Body of pancreas (tissue), 4 donors: ENCODE measurements at regions not wholly inside any gene's neighbourhood (a gene's known extent, or its start where the extent isn't known, plus 50 kb on each side); places are given as distances from the start of the nearest gene placed in this dataset.
"Not testable (repeated sequence)": the region's sequence is repeated elsewhere in the genome, so short reads cannot be mapped to it uniquely, and the experiment has no call there.

Source experiments
- ATAC-seq: fragments of 150-250 bp; one replicate; pipeline ENCODE4 v1.9.1; 2016
- DNase-seq, 4 donors: peaks; one replicate each; pipeline ENCODE4 v3.0.0-alpha.2; 2019
- H3K27ac ChIP-seq, 4 donors: fragments of 200-600 bp; sonication (generic); 1 replicate in 3 of 4; 2 replicates in 1 of 4; pipeline versions ENCODE4 v1.5.1 to v1.6.1; 2016 to 2019; ENCODE audit warnings: mild to moderate bottlenecking in 1 of 4, mixed read lengths in 1 of 4, moderate library complexity in 1 of 4
- H3K27me3 ChIP-seq, 2 donors: fragments of 200-600 bp; sonication (generic); one replicate each; pipeline ENCODE4 v1.6.0; 2016; ENCODE audit warnings: mild to moderate bottlenecking in 1 of 2
- H3K36me3 ChIP-seq, 2 donors: fragments of 200-600 bp; sonication (generic); replicated peaks in 1 of 2; 2 replicates each; pipeline ENCODE4 v1.5.1; 2016; ENCODE audit warnings: low read depth in 2 of 2; ENCODE audit not compliant: insufficient read depth in 1 of 2
- H3K4me1 ChIP-seq: fragments of 200-600 bp; sonication (generic); one replicate; pipeline ENCODE4 v1.6.0; 2016
- H3K4me3 ChIP-seq, 2 donors: fragments of 200-600 bp; sonication (generic); 1 replicate in 1 of 2; 2 replicates in 1 of 2; pipeline ENCODE4 v1.5.1; 2016 to 2019
- H3K9me3 ChIP-seq, 3 donors: fragments of 200-600 bp; sonication (generic); 1 replicate in 2 of 3; 2 replicates in 1 of 3; pipeline ENCODE4 v1.5.1; 2016
- POLR2A ChIP-seq, 3 donors: fragments of 450-650 bp; IDR thresholded peaks; one replicate each; pipeline ENCODE4 v1.6.1; 2016; ENCODE audit warnings: antibody characterized with exemption in 3 of 3, mild to moderate bottlenecking in 2 of 3
- WGBS, 2 donors: methylation state at CpG; one replicate each; pipeline ENCODE4 v1.1.5; 2017; 5-methylcytosine and 5-hydroxymethylcytosine counted together
- intact Hi-C: fragments of 100-400 bp; cut with DNase I; formaldehyde crosslinking; loops from one replicate; pipeline ENCODE4 v1.15.1; 2023
- TF ChIP-seq, protein P1 (sequence below), 7 experiments: fragments of 450-650 bp in 4 of 7; fragments of 200-600 bp in 3 of 7; sonication (generic) in 3 of 7; IDR thresholded peaks; one replicate each; pipeline ENCODE4 v1.5.1; 2016 to 2019; ENCODE audit warnings: antibody characterized with exemption in 7 of 7

DNA sequence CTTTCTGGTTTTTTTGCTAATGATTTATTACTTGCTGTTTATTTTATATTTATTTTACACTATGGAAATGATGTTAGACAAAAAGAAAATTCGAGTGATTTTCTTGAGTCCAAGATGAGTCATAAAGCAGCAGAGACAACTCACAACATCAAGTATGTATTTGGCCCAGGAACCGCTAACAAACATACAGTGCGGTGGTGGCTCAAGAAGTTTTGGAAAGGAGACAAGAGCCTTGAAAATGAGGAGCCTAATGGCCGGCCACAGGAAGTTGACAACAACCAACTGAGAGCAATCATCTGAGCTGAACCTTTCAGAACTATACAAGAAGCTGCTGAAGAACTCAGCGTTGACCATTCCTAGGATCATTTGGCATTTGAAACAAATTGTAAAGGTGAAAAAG is 594.1 kb downstream of the SATB2 start:
- Histone ChIP-seq H3K27ac (no peak overlapping the region), H3K36me3 (no peaks in the 10 kb centered on the region), H3K27me3 (no peaks in the 10 kb centered on the region), H3K4me3 (no peak overlapping the region), H3K4me1 (no peaks in the 10 kb centered on the region), H3K9me3 (no peaks in the 10 kb centered on the region)
- WGBS, 2 donors, result 65% methylated on average over 5 of the region's 5 CpGs
- ATAC-seq, result no peak
- TF ChIP-seq POLR2A (IDR thresholded peaks at IDR 0.05), result no peak
- TF ChIP-seq, protein P1, sequence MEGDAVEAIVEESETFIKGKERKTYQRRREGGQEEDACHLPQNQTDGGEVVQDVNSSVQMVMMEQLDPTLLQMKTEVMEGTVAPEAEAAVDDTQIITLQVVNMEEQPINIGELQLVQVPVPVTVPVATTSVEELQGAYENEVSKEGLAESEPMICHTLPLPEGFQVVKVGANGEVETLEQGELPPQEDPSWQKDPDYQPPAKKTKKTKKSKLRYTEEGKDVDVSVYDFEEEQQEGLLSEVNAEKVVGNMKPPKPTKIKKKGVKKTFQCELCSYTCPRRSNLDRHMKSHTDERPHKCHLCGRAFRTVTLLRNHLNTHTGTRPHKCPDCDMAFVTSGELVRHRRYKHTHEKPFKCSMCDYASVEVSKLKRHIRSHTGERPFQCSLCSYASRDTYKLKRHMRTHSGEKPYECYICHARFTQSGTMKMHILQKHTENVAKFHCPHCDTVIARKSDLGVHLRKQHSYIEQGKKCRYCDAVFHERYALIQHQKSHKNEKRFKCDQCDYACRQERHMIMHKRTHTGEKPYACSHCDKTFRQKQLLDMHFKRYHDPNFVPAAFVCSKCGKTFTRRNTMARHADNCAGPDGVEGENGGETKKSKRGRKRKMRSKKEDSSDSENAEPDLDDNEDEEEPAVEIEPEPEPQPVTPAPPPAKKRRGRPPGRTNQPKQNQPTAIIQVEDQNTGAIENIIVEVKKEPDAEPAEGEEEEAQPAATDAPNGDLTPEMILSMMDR (IDR thresholded peaks at IDR 0.05), result no peak
- no peak for DNase-seq
- intact Hi-C loops, result no loop called here

DNA sequence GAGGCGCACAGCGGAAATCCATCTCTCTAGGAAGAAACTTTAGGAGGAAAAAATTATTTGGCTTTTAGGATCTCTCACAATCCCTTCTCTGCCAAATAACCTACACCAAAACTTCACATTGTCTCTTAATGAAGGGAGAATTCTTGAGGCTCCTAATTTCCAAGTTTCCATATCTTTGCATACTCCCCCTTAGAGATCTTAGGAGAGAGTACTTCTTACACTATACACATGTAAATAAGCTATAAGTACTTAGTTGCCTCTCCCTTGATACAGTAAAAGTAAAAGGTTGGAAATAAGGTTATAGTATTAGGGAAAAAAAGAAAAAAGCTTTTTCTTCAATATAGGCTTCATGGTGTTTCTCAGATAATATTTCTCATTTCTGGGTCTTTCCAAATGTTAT is 596.7 kb downstream of the SATB2 start:
- Histone ChIP-seq H3K9me3 (no peaks in the 10 kb centered on the region), H3K27me3 (no peaks in the 10 kb centered on the region), H3K4me1 (no peaks in the 10 kb centered on the region), H3K36me3 (no peaks in the 10 kb centered on the region), H3K4me3 (no peak overlapping the region), H3K27ac (no peak overlapping the region)
- ATAC-seq (no peak), DNase-seq (no peak)
- TF ChIP-seq, protein P1 (IDR thresholded peaks at IDR 0.05), result no peak
- no peak for TF ChIP-seq POLR2A (IDR thresholded peaks at IDR 0.05)
- 79 to 88% methylated on average over 2 of the region's 2 CpGs for WGBS, 2 donors
- intact Hi-C loops, result no loop called here

DNA sequence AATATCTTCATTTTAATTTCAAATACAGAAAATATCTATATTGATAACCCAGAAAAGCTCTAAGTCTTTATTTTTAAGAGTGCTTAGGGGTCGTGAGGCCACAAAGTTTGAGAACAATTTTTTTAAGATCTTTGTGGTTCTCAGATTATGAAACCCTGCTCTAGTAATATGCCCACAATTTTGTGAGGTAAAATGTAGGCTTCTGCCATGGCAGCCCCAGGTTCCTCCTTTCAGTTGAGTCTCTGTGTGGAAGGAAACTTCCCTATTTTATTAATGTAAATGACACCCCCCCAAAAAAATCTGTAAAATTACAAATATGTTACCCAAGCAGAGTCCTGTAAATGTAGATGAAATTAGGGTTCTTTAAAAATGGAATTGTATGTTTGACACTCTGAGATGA is 600.5 kb downstream of the SATB2 start:
- H3K4me1 ChIP-seq, result no peaks in the 10 kb centered on the region
- H3K9me3 ChIP-seq, result no peaks in the 10 kb centered on the region
- no peak overlapping the region for H3K4me3 ChIP-seq
- TF ChIP-seq, protein P1 (IDR thresholded peaks at IDR 0.05), result no peak
- TF ChIP-seq POLR2A (IDR thresholded peaks at IDR 0.05), result no peak
- WGBS, 2 donors, result 39 to 53% methylated on average over 1 of the region's 1 CpG
- ATAC-seq, result no peak
- no peaks in the 10 kb centered on the region for H3K27me3 ChIP-seq
- DNase-seq, result no peak
- no peak overlapping the region for H3K27ac ChIP-seq
- intact Hi-C loops, result no loop called here
- H3K36me3 ChIP-seq, result no peaks in the 10 kb centered on the region

DNA sequence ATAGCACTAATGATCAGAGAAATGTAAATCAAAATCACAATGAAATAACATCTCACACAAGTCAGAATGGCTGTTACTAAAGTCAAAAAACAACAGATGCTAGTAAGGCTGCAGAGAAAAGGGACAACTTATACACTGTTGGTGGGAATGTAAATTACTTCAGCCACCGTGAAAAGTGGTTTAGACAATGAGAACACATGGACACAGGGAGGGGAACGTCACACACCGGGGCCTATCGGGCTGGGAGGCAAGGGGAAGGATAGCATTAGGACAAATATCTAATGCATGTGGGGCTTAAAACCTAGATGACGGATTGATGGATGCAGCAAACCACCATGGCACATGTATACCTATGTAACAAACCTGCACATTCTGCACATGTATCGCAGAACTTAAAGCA is 602.0 kb downstream of the SATB2 start:
- DNase-seq, H3K27ac ChIP-seq, intact Hi-C loops, H3K27me3 ChIP-seq, ATAC-seq, H3K9me3 ChIP-seq, H3K36me3 ChIP-seq, H3K4me3 ChIP-seq, H3K4me1 ChIP-seq: not testable (repeated sequence)
- 73 to 79% methylated on average over 6 of the region's 6 CpGs for WGBS, 2 donors

DNA sequence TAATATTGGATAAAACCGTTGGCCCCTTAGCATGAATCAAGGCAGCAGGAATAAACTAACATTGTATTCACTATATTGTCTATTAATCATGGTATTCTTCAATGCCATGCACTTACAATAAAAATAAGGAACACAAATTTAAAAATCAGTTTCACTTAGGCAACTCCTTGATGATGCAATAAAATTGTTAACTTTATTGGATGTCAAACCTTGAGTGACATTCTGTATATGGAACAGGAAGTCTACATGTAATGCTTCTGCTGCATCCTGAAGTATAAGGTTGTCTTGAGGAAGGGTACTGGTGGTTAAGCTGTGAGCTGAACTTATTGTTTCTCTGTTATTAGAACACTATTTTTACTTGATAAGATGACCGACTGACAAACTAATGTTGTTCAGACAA is 605.5 kb downstream of the SATB2 start:
- ATAC-seq (no peak), DNase-seq (no peak)
- no peaks in the 10 kb centered on the region for H3K27me3 ChIP-seq
- intact Hi-C loops, result no loop called here
- TF ChIP-seq POLR2A (IDR thresholded peaks at IDR 0.05), result no peak
- TF ChIP-seq, protein P1 (IDR thresholded peaks at IDR 0.05), result no peak
- whole genome bisulfite sequencing, 2 donors, result 52 to 62% methylated on average over 2 of the region's 2 CpGs
- H3K4me1 ChIP-seq, result no peaks in the 10 kb centered on the region
- no peak overlapping the region for H3K4me3 ChIP-seq
- H3K27ac ChIP-seq, result no peak overlapping the region
- no peaks in the 10 kb centered on the region for H3K9me3 ChIP-seq
- H3K36me3 ChIP-seq, result no peaks in the 10 kb centered on the region
